BLaER1 (cell line): ENCODE measurements at regions not wholly inside any gene's neighbourhood (a gene's known extent, or its start where the extent isn't known, plus 50 kb on each side); places are given as distances from the start of the nearest gene placed in this dataset.
"Not testable (repeated sequence)": the region's sequence is repeated elsewhere in the genome, so short reads cannot be mapped to it uniquely, and the experiment has no call there.

ENCODE experiments used
- H3K27ac ChIP-seq: shearing (Covaris generic); formaldehyde crosslinking; 2 replicates; pipeline ENCODE4 v1.8.1; 2022
- H3K27me3 ChIP-seq: shearing (Covaris generic); formaldehyde crosslinking; 2 replicates; pipeline ENCODE4 v1.8.1; 2022
- H3K36me3 ChIP-seq: shearing (Covaris generic); formaldehyde crosslinking; 2 replicates; pipeline ENCODE4 v1.8.1; 2022
- H3K4me1 ChIP-seq: shearing (Covaris generic); formaldehyde crosslinking; 2 replicates; pipeline ENCODE4 v1.8.1; 2022
- H3K4me2 ChIP-seq: shearing (Covaris generic); formaldehyde crosslinking; 2 replicates; pipeline ENCODE4 v1.8.1; 2022
- H3K4me3 ChIP-seq: shearing (Covaris generic); formaldehyde crosslinking; 2 replicates; pipeline ENCODE4 v1.8.1; 2022
- H3K9ac ChIP-seq: shearing (Covaris generic); formaldehyde crosslinking; 2 replicates; pipeline ENCODE4 v1.8.1; 2022
- H3K9me3 ChIP-seq: shearing (Covaris generic); formaldehyde crosslinking; 2 replicates; pipeline ENCODE4 v1.8.1; 2022
- H4K20me1 ChIP-seq: shearing (Covaris generic); formaldehyde crosslinking; 2 replicates; pipeline ENCODE4 v1.8.1; 2022
- Cebpa-rat ChIP-seq: shearing (Covaris generic); IDR thresholded peaks from 2 replicates; pipeline ENCODE4 v1.8.1; 2022

GRCh38 chr6:142016666-142017065 lies 116.1 kb upstream of the GJE1 start:
- H3K36me3 ChIP-seq, H3K4me3 ChIP-seq, H3K27ac ChIP-seq, H3K4me2 ChIP-seq, H3K4me1 ChIP-seq, H3K9me3 ChIP-seq, H3K27me3 ChIP-seq, H4K20me1 ChIP-seq, H3K9ac ChIP-seq: not testable (repeated sequence)

- H3K4me1 ChIP-seq, H4K20me1 ChIP-seq, H3K36me3 ChIP-seq, H3K4me3 ChIP-seq, H3K27ac ChIP-seq, H3K4me2 ChIP-seq, H3K9me3 ChIP-seq, H3K9ac ChIP-seq, H3K27me3 ChIP-seq: not testable (repeated sequence)
Measured at GRCh38 chr6:142015463-142015862, 117.3 kb upstream of the GJE1 start.

GRCh38 chr6:142015011-142015410 lies 117.7 kb upstream of the GJE1 start:
- H3K36me3 ChIP-seq: no peaks in the 10 kb centered on the region
- no peaks in the 10 kb centered on the region for H3K4me1 ChIP-seq
- no peaks in the 10 kb centered on the region for H4K20me1 ChIP-seq
- no peak overlapping the region for H3K4me3 ChIP-seq
- H3K9me3 ChIP-seq: no peaks in the 10 kb centered on the region
- H3K27me3 ChIP-seq: no peaks in the 10 kb centered on the region
- H3K4me2 ChIP-seq: no peak overlapping the region
- no peak for TF ChIP-seq Cebpa-rat
- no peak overlapping the region for H3K27ac ChIP-seq
- H3K9ac ChIP-seq: no peak overlapping the region

- Histone ChIP-seq H3K9ac (no peak overlapping the region), H3K27ac (no peak overlapping the region), H3K9me3 (no peaks in the 10 kb centered on the region), H3K4me3 (no peak overlapping the region), H3K4me1 (no peaks in the 10 kb centered on the region), H3K4me2 (no peak overlapping the region), H3K27me3 (no peaks in the 10 kb centered on the region), H3K36me3 (no peaks in the 10 kb centered on the region), H4K20me1 (no peaks in the 10 kb centered on the region)
- no peak for TF ChIP-seq Cebpa-rat
Measured at GRCh38 chr6:142014515-142014914, 118.2 kb upstream of the GJE1 start.

- Histone ChIP-seq H3K27ac (no peak overlapping the region), H3K4me1 (no peaks in the 10 kb centered on the region), H3K4me2 (no peak overlapping the region), H3K27me3 (no peaks in the 10 kb centered on the region), H3K36me3 (no peaks in the 10 kb centered on the region), H4K20me1 (no peaks in the 10 kb centered on the region), H3K9me3 (no peaks in the 10 kb centered on the region), H3K9ac (no peak overlapping the region), H3K4me3 (no peak overlapping the region)
- no peak for TF ChIP-seq Cebpa-rat
Measured at GRCh38 chr6:142013875-142014495, 118.7 kb upstream of the GJE1 start.

GRCh38 chr6:142013287-142013686 lies 119.4 kb upstream of the GJE1 start:
- Histone ChIP-seq H3K4me2 (no peak overlapping the region), H3K4me3 (no peak overlapping the region), H4K20me1 (no peaks in the 10 kb centered on the region), H3K9me3 (no peaks in the 10 kb centered on the region), H3K9ac (no peak overlapping the region), H3K27ac (no peak overlapping the region), H3K36me3 (no peaks in the 10 kb centered on the region), H3K27me3 (no peaks in the 10 kb centered on the region), H3K4me1 (no peaks in the 10 kb centered on the region)
- no peak for TF ChIP-seq Cebpa-rat

GRCh38 chr6:142011775-142012174 lies 121.0 kb upstream of the GJE1 start:
- Histone ChIP-seq H4K20me1 (no peaks in the 10 kb centered on the region), H3K36me3 (no peaks in the 10 kb centered on the region), H3K4me1 (no peaks in the 10 kb centered on the region), H3K27me3 (no peaks in the 10 kb centered on the region), H3K9me3 (no peaks in the 10 kb centered on the region), H3K4me2 (no peak overlapping the region), H3K4me3 (no peak overlapping the region), H3K27ac (no peak overlapping the region), H3K9ac (no peak overlapping the region)
- TF ChIP-seq Cebpa-rat: no peak

GRCh38 chr6:142011156-142011555 lies 121.6 kb upstream of the GJE1 start:
- no peak for TF ChIP-seq Cebpa-rat
- Histone ChIP-seq H3K9me3 (no peaks in the 10 kb centered on the region), H3K27ac (no peak overlapping the region), H3K4me2 (no peak overlapping the region), H3K4me1 (no peaks in the 10 kb centered on the region), H4K20me1 (no peaks in the 10 kb centered on the region), H3K36me3 (no peaks in the 10 kb centered on the region), H3K4me3 (no peak overlapping the region), H3K27me3 (no peaks in the 10 kb centered on the region), H3K9ac (no peak overlapping the region)

GRCh38 chr6:142009647-142010046 lies 123.1 kb upstream of the GJE1 start:
- Histone ChIP-seq H3K4me3 (no peak overlapping the region), H3K27ac (no peak overlapping the region), H4K20me1 (no peaks in the 10 kb centered on the region), H3K9ac (no peak overlapping the region), H3K4me1 (no peaks in the 10 kb centered on the region), H3K4me2 (no peak overlapping the region), H3K36me3 (no peaks in the 10 kb centered on the region), H3K9me3 (no peaks in the 10 kb centered on the region), H3K27me3 (no peaks in the 10 kb centered on the region)
- TF ChIP-seq Cebpa-rat: no peak

GRCh38 chr6:142008781-142009180 lies 123.9 kb upstream of the GJE1 start:
- no peak overlapping the region for H3K9ac ChIP-seq
- no peak overlapping the region for H3K27ac ChIP-seq
- no peaks in the 10 kb centered on the region for H3K9me3 ChIP-seq
- no peak overlapping the region for H3K4me3 ChIP-seq
- no peak overlapping the region for H3K4me2 ChIP-seq
- no peak for TF ChIP-seq Cebpa-rat
- no peaks in the 10 kb centered on the region for H3K36me3 ChIP-seq
- H3K27me3 ChIP-seq: no peaks in the 10 kb centered on the region
- no peaks in the 10 kb centered on the region for H3K4me1 ChIP-seq
- H4K20me1 ChIP-seq: no peaks in the 10 kb centered on the region

- H3K9ac ChIP-seq: no peak overlapping the region
- H4K20me1 ChIP-seq: no peaks in the 10 kb centered on the region
- no peaks in the 10 kb centered on the region for H3K27me3 ChIP-seq
- H3K4me3 ChIP-seq: no peak overlapping the region
- H3K36me3 ChIP-seq: no peaks in the 10 kb centered on the region
- no peak overlapping the region for H3K4me2 ChIP-seq
- H3K4me1 ChIP-seq: no peaks in the 10 kb centered on the region
- no peak overlapping the region for H3K27ac ChIP-seq
- H3K9me3 ChIP-seq: no peaks in the 10 kb centered on the region
- no peak for TF ChIP-seq Cebpa-rat
Measured at GRCh38 chr6:142008016-142008735, 124.5 kb upstream of the GJE1 start.
